NCI-H128 (cell line): ENCODE measurements at regions not wholly inside any gene's neighbourhood (a gene's known extent, or its start where the extent isn't known, plus 50 kb on each side); places are given as distances from the start of the nearest gene placed in this dataset.
A peak's percentile ranks its signal among the peaks of the same experiment; 100 is the strongest.
"Not testable (repeated sequence)": the region's sequence is repeated elsewhere in the genome, so short reads cannot be mapped to it uniquely, and the experiment has no call there.

Experiments
- DNase-seq: peaks from one replicate; lab custom pipeline; 2025; ENCODE audit not compliant: unreplicated experiment; lab: John Stamatoyannopoulos, UW

GRCh38 chr6:51299621-51300380 lies 481.1 kb downstream of the TFAP2B start:
- no peak for DNase-seq

- DNase-seq, result no peak
Measured at GRCh38 chr6:51300510-51300909, 481.8 kb downstream of the TFAP2B start.

GRCh38 chr6:51301962-51302361 lies 483.3 kb downstream of the TFAP2B start:
- DNase-seq, result no peak

GRCh38 chr6:51302431-51302830 lies 483.8 kb downstream of the TFAP2B start:
- DNase-seq, result no peak

GRCh38 chr6:51303338-51303737 lies 484.7 kb downstream of the TFAP2B start:
- no peak for DNase-seq

GRCh38 chr6:51314965-51315364 lies 496.3 kb downstream of the TFAP2B start:
- no peak for DNase-seq

- DNase-seq, result no peak
Measured at GRCh38 chr6:51318674-51319073, 500.0 kb downstream of the TFAP2B start.

GRCh38 chr6:51321477-51321876 lies 502.8 kb downstream of the TFAP2B start:
- not testable (repeated sequence) for DNase-seq

- no peak for DNase-seq
Measured at GRCh38 chr6:51322505-51322904, 503.8 kb downstream of the TFAP2B start.

GRCh38 chr6:51323056-51323455 lies 504.4 kb downstream of the TFAP2B start:
- peak; percentile 16 for DNase-seq

GRCh38 chr6:51330971-51331370 lies 512.3 kb downstream of the TFAP2B start:
- no peak for DNase-seq

- no peak for DNase-seq
Measured at GRCh38 chr6:51335543-51335942, 516.9 kb downstream of the TFAP2B start.

- DNase-seq, result no peak
Measured at GRCh38 chr6:51336185-51336584, 517.5 kb downstream of the TFAP2B start.

GRCh38 chr6:51337277-51337676 lies 518.6 kb downstream of the TFAP2B start:
- no peak for DNase-seq

GRCh38 chr6:51339108-51339507 lies 520.4 kb downstream of the TFAP2B start:
- DNase-seq, result no peak

- no peak for DNase-seq
Measured at GRCh38 chr6:51339728-51340127, 521.1 kb downstream of the TFAP2B start.

- DNase-seq, result no peak
Measured at GRCh38 chr6:51342393-51342792, 523.7 kb downstream of the TFAP2B start.

GRCh38 chr6:51349857-51350256 lies 531.2 kb downstream of the TFAP2B start:
- no peak for DNase-seq

- DNase-seq, result no peak
Measured at GRCh38 chr6:51350308-51350904, 531.7 kb downstream of the TFAP2B start.

- DNase-seq, result no peak
Measured at GRCh38 chr6:51352506-51353029, 533.9 kb downstream of the TFAP2B start.

- no peak for DNase-seq
Measured at GRCh38 chr6:51360287-51360686, 541.6 kb downstream of the TFAP2B start.

- DNase-seq, result no peak
Measured at GRCh38 chr6:51365566-51365965, 546.9 kb downstream of the TFAP2B start.
